ENCODE measurements at regions not wholly inside any gene's neighbourhood (a gene's known extent, or its start where the extent isn't known, plus 50 kb on each side); places are given as distances from the start of the nearest gene placed in this dataset.

DNA sequence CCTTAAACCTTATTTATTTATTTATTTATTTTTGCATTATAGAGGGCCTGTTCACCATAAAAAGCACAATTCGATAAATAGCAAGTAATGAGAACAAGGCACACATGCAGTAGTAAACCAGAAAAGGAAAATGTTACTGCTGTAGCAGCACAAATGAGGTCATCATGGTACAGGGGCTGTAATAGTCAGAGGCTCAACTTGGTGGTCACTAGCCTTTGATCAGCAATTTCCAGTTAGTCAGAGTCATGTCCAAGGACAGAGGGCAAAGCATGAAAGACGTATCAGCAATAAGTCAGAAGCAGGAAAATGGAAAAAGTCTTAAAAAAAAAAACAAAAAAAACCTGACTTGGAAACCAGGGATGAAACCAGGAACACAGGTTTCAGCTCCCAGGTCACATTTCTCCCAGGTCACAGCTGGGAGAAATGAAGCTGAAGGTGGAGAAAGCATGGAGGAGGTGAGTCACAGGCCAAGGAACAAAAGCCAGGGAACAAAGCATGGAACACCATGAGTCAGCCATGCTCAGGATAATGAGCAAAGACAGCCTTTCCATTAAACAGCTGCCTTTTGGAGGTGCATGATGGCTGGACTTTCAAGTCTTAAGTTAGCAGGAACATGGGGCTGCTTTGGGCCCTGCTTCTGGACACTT is 556.3 kb downstream of the LTN1 start (continued):
- TF ChIP-seq, protein P1, sequence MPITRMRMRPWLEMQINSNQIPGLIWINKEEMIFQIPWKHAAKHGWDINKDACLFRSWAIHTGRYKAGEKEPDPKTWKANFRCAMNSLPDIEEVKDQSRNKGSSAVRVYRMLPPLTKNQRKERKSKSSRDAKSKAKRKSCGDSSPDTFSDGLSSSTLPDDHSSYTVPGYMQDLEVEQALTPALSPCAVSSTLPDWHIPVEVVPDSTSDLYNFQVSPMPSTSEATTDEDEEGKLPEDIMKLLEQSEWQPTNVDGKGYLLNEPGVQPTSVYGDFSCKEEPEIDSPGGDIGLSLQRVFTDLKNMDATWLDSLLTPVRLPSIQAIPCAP (CRISPR knock-in tag; IDR thresholded peaks at IDR 0.05; ENCODE audit: borderline replicate concordance): no peak
- TF ChIP-seq FOXP1 (CRISPR knock-in tag; IDR thresholded peaks at IDR 0.05) (no peak), CBFB (CRISPR knock-in tag; IDR thresholded peaks at IDR 0.05) (no peak), TEAD4 (IDR thresholded peaks at IDR 0.05; ENCODE audit: low read length) (no peak), TEAD4 (CRISPR knock-in tag; IDR thresholded peaks at IDR 0.05; ENCODE audit: borderline replicate concordance) (no peak), GTF2A2 (tag; IDR thresholded peaks at IDR 0.05) (no peak)
- TF ChIP-seq, protein P2, sequence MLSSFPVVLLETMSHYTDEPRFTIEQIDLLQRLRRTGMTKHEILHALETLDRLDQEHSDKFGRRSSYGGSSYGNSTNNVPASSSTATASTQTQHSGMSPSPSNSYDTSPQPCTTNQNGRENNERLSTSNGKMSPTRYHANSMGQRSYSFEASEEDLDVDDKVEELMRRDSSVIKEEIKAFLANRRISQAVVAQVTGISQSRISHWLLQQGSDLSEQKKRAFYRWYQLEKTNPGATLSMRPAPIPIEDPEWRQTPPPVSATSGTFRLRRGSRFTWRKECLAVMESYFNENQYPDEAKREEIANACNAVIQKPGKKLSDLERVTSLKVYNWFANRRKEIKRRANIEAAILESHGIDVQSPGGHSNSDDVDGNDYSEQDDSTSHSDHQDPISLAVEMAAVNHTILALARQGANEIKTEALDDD (IDR thresholded peaks at IDR 0.05): no peak

DNA sequence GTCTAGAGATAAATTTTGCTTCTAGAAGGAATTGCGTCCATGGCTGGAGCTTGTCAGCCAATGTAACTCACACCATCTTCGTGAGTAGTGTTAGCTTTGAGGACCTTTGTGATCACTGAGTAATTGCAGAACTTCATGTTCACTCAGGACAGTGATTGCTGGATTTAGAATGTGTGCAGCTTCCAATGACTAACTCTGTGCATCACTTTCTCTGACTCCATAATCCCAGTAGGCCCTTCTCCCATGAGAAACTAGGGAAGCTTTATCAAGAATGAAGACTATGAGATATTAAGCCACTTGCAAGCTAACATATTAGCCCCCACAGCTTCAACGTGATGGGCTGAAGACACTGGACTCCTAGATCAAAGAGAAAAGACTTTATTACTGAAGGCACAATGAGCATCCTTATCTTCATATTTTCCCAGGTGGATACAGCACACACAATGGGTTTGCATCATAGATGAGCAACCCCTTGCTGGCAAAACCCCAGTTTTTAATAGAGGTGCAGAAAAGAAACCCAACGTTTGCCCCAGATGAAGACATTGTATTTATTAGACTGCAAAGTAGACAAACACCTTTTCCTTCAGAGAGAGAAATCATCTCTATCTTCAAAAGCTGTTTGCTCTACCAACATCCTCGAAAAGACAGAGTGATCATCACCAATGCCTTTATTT is 561.0 kb downstream of the LTN1 start:
- no peaks in the 10 kb centered on the region for H3K9me3 ChIP-seq (replicated peaks; ENCODE audit: control insufficient read depth, insufficient read depth, low read depth, low read length)
- POLR2A ChIA-PET: interaction anchor here (0.6 kb wide), 1 partner anchor 1576 kb away, joined by 3 read pairs; no protein-coding TSS in a partner anchor
- H4K20me1 ChIP-seq (replicated peaks; ENCODE audit: control insufficient read depth, insufficient read depth, low read length): no peaks in the 10 kb centered on the region
- H3K9me1 ChIP-seq (ENCODE audit: control insufficient read depth, insufficient read depth, low read length): no peaks in the 10 kb centered on the region
- CTCF ChIA-PET (ENCODE audit: low intra/inter-chr PET ratio): no interaction called here
- H3K36me3 ChIP-seq (ENCODE audit: control insufficient read depth, insufficient read depth, low read length): no peaks in the 10 kb centered on the region
- H3K4me3 ChIP-seq: no peak overlapping the region
- no peaks in the 10 kb centered on the region for H3K27me3 ChIP-seq (ENCODE audit: control insufficient read depth in 2 of 2, insufficient read depth in 2 of 2, low read length in 2 of 2)
- H3K79me2 ChIP-seq (ENCODE audit: control insufficient read depth, insufficient read depth, low read length): no peaks in the 10 kb centered on the region
- H3K4me2 ChIP-seq (ENCODE audit: insufficient read depth, low read length): no peak overlapping the region
- no peak for FAIRE-seq
- no peak for ATAC-seq
- H3K27ac ChIP-seq (ENCODE audit: extremely low read depth, low read depth, low read length): no peak overlapping the region
- H2AFZ ChIP-seq (ENCODE audit: low read depth, low read length): no peak overlapping the region
- DNase-seq (ENCODE audit: extremely low read depth in 1 of 4, low spot score in 3 of 4): no peak
- H3K4me1 ChIP-seq (replicated peaks in 1 of 2; ENCODE audit: control insufficient read depth in 2 of 2, insufficient read depth in 2 of 2, low read length in 2 of 2): no peaks in the 10 kb centered on the region
- H3K9ac ChIP-seq (ENCODE audit: insufficient read depth in 1 of 2, low read depth in 2 of 2, low read length in 2 of 2): no peak overlapping the region
- no TSS peak for BruUV-seq (replicated peaks)
- WGBS (ENCODE audit: insufficient coverage, low coverage, missing lambda C conversion rate): under 1% methylated on average over 5 of the region's 5 CpGs
- in situ Hi-C loops (cut with MboI): no loop called here
- intact Hi-C loops (cut with micrococcal nuclease): no loop called here
- TF ChIP-seq SETDB1 (IDR thresholded peaks at IDR 0.05; ENCODE audit: low read length) (no peak), HEY1 (CRISPR knock-in tag; IDR thresholded peaks at IDR 0.05; ENCODE audit: borderline replicate concordance) (no peak), ZC3H8 (IDR thresholded peaks at IDR 0.05) (no peak), ASH1L (IDR thresholded peaks at IDR 0.05; ENCODE audit: borderline replicate concordance, low read depth, partially characterized antibody) (no peak)
- TF ChIP-seq, protein P3, sequence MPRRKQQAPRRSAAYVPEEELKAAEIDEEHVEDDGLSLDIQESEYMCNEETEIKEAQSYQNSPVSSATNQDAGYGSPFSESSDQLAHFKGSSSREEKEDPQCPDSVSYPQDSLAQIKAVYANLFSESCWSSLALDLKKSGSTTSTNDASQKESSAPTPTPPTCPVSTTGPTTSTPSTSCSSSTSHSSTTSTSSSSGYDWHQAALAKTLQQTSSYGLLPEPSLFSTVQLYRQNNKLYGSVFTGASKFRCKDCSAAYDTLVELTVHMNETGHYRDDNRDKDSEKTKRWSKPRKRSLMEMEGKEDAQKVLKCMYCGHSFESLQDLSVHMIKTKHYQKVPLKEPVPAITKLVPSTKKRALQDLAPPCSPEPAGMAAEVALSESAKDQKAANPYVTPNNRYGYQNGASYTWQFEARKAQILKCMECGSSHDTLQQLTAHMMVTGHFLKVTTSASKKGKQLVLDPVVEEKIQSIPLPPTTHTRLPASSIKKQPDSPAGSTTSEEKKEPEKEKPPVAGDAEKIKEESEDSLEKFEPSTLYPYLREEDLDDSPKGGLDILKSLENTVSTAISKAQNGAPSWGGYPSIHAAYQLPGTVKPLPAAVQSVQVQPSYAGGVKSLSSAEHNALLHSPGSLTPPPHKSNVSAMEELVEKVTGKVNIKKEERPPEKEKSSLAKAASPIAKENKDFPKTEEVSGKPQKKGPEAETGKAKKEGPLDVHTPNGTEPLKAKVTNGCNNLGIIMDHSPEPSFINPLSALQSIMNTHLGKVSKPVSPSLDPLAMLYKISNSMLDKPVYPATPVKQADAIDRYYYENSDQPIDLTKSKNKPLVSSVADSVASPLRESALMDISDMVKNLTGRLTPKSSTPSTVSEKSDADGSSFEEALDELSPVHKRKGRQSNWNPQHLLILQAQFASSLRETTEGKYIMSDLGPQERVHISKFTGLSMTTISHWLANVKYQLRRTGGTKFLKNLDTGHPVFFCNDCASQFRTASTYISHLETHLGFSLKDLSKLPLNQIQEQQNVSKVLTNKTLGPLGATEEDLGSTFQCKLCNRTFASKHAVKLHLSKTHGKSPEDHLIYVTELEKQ (CRISPR knock-in tag; IDR thresholded peaks at IDR 0.05): no peak
- TF ChIP-seq, protein P4, sequence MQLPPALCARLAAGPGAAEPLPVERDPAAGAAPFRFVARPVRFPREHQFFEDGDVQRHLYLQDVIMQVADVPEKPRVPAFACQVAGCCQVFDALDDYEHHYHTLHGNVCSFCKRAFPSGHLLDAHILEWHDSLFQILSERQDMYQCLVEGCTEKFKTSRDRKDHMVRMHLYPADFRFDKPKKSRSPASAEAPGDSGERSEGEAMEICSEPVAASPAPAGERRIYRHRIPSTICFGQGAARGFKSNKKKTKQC (CRISPR knock-in tag; IDR thresholded peaks at IDR 0.05): no peak
